ENCODE measurements at regions not wholly inside any gene's neighbourhood (a gene's known extent, or its start where the extent isn't known, plus 50 kb on each side); places are given as distances from the start of the nearest gene placed in this dataset.

- Histone ChIP-seq H3K27me3 (replicated peaks; ENCODE audit: control insufficient read depth, insufficient read depth, low read length) (no peaks in the 10 kb centered on the region), H3K36me3 (ENCODE audit: control insufficient read depth, insufficient read depth, low read length) (no peaks in the 10 kb centered on the region), H3K4me1 (no peaks in the 10 kb centered on the region), H3K4me3 (ENCODE audit: low read depth, low read length) (no peak overlapping the region), H3K9me3 (no peaks in the 10 kb centered on the region)
- H3K9me3 Mint-ChIP-seq (ENCODE audit: unreplicated experiment), result no peaks in the 10 kb centered on the region
- TF ChIP-seq, protein P1, sequence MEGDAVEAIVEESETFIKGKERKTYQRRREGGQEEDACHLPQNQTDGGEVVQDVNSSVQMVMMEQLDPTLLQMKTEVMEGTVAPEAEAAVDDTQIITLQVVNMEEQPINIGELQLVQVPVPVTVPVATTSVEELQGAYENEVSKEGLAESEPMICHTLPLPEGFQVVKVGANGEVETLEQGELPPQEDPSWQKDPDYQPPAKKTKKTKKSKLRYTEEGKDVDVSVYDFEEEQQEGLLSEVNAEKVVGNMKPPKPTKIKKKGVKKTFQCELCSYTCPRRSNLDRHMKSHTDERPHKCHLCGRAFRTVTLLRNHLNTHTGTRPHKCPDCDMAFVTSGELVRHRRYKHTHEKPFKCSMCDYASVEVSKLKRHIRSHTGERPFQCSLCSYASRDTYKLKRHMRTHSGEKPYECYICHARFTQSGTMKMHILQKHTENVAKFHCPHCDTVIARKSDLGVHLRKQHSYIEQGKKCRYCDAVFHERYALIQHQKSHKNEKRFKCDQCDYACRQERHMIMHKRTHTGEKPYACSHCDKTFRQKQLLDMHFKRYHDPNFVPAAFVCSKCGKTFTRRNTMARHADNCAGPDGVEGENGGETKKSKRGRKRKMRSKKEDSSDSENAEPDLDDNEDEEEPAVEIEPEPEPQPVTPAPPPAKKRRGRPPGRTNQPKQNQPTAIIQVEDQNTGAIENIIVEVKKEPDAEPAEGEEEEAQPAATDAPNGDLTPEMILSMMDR (IDR thresholded peaks at IDR 0.05; ENCODE audit: insufficient read depth in 1 of 2, low read depth in 1 of 2, low read length in 1 of 2, severe bottlenecking in 1 of 2, unreplicated experiment in 1 of 2), result no peak
- no peak overlapping the region for H3K27ac Mint-ChIP-seq (ENCODE audit: unreplicated experiment)
- H3K4me1 Mint-ChIP-seq (ENCODE audit: low read depth, unreplicated experiment), result no peaks in the 10 kb centered on the region
- H3K4me3 Mint-ChIP-seq (ENCODE audit: unreplicated experiment), result no peak overlapping the region
- H3K27me3 Mint-ChIP-seq (ENCODE audit: insufficient read depth, unreplicated experiment), result peaks cover 7% of the 10 kb centered on the region
- ChIA-PET CTCF (no interaction called here), POLR2A (no interaction called here)
- no peaks in the 10 kb centered on the region for H3K36me3 Mint-ChIP-seq (ENCODE audit: insufficient read depth, unreplicated experiment)
- BruUV-seq (replicated peaks), result no TSS peak
- DNase-seq, result no peak
- intact Hi-C loops (cut with micrococcal nuclease; ENCODE audit: unreplicated experiment), result no loop called here
Observed at GRCh38 chr6:91376686-91377085, 789.8 kb upstream of the MAP3K7 start.

DNA sequence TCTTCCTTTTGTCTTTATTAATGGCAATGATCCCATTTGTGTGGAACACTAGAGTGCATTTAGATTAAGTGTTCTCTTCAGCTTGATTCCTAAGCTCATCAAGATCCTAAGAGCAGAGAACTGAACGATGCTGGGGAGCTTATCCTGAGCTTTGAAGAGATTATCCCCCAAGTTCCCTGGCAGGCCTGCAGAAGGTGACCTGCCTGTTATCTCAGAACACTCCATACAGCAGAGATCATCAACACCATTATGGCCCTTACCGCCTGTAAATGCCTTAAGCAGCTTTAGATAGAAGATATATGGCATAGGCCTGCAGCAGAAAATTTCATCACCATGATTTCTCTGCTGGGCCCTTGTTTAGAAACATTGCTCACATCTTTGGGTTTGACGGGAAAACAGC lies 779.9 kb upstream of the MAP3K7 start:
- H3K27ac Mint-ChIP-seq (ENCODE audit: unreplicated experiment), result no peak overlapping the region
- Histone ChIP-seq H3K4me1 (no peaks in the 10 kb centered on the region), H3K36me3 (ENCODE audit: control insufficient read depth, insufficient read depth, low read length) (no peaks in the 10 kb centered on the region), H3K9me3 (no peaks in the 10 kb centered on the region; the same call in 1 of the 2 replicates), H3K27me3 (replicated peaks; ENCODE audit: control insufficient read depth, insufficient read depth, low read length) (no peaks in the 10 kb centered on the region), H3K4me3 (ENCODE audit: low read depth, low read length) (no peak overlapping the region)
- DNase-seq, result no peak
- peaks cover 5% of the 10 kb centered on the region for H3K36me3 Mint-ChIP-seq (ENCODE audit: insufficient read depth, unreplicated experiment)
- intact Hi-C loops (cut with micrococcal nuclease; ENCODE audit: unreplicated experiment), result no loop called here
- TF ChIP-seq, protein P1 (IDR thresholded peaks at IDR 0.05; ENCODE audit: insufficient read depth in 1 of 2, low read depth in 1 of 2, low read length in 1 of 2, severe bottlenecking in 1 of 2, unreplicated experiment in 1 of 2), result no peak
- POLR2A ChIA-PET, result no interaction called here
- no peaks in the 10 kb centered on the region for H3K27me3 Mint-ChIP-seq (ENCODE audit: insufficient read depth, unreplicated experiment)
- CTCF ChIA-PET, result no interaction called here
- H3K4me3 Mint-ChIP-seq (ENCODE audit: unreplicated experiment), result no peak overlapping the region
- no peaks in the 10 kb centered on the region for H3K9me3 Mint-ChIP-seq (ENCODE audit: unreplicated experiment)
- no TSS peak for BruUV-seq (replicated peaks)
- no peaks in the 10 kb centered on the region for H3K4me1 Mint-ChIP-seq (ENCODE audit: low read depth, unreplicated experiment)

DNA sequence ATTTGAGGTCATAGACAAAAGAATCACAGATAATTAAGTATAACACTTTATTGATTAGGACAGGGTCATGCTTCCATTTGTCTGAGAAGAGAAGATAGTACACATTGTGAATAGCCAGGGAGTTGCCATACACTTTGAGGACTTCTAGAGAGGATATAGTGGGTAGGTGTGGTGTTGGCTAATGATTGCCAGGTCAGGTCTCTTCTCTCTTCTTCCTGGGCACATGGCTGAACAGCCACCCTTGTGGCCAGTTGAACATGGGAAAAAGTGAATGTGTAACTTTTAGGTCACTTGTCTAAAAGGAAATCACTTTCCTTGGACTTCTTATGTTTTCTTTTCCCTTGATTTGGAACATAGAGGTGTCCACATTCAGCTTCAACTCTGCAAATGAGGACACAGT lies 772.1 kb upstream of the MAP3K7 start:
- H3K4me1 Mint-ChIP-seq (ENCODE audit: low read depth, unreplicated experiment), result no peaks in the 10 kb centered on the region
- H3K27me3 ChIP-seq (replicated peaks; ENCODE audit: control insufficient read depth, insufficient read depth, low read length), result no peaks in the 10 kb centered on the region
- TF ChIP-seq, protein P1 (IDR thresholded peaks at IDR 0.05; ENCODE audit: insufficient read depth in 1 of 2, low read depth in 1 of 2, low read length in 1 of 2, severe bottlenecking in 1 of 2, unreplicated experiment in 1 of 2), result no peak
- no peak overlapping the region for H3K4me3 Mint-ChIP-seq (ENCODE audit: unreplicated experiment)
- POLR2A ChIA-PET, result no interaction called here
- no peaks in the 10 kb centered on the region for H3K36me3 ChIP-seq (ENCODE audit: control insufficient read depth, insufficient read depth, low read length)
- H3K36me3 Mint-ChIP-seq (ENCODE audit: insufficient read depth, unreplicated experiment), result peaks cover 5% of the 10 kb centered on the region
- BruUV-seq (replicated peaks), result no TSS peak
- no peaks in the 10 kb centered on the region for H3K27me3 Mint-ChIP-seq (ENCODE audit: insufficient read depth, unreplicated experiment)
- intact Hi-C loops (cut with micrococcal nuclease; ENCODE audit: unreplicated experiment), result no loop called here
- no peak overlapping the region for H3K27ac Mint-ChIP-seq (ENCODE audit: unreplicated experiment)
- CTCF ChIA-PET, result no interaction called here
- H3K4me3 ChIP-seq (ENCODE audit: low read depth, low read length), result no peak overlapping the region
- no peak for DNase-seq
- no peaks in the 10 kb centered on the region for H3K9me3 ChIP-seq
- H3K4me1 ChIP-seq, result no peaks in the 10 kb centered on the region
- H3K9me3 Mint-ChIP-seq (ENCODE audit: unreplicated experiment), result no peaks in the 10 kb centered on the region

Measured in Caco-2 (cell line).